Cerebellar nuclear complex (tissue), 1 donor: ENCODE measurements at regions not wholly inside any gene's neighbourhood (a gene's known extent, or its start where the extent isn't known, plus 50 kb on each side); places are given as distances from the start of the nearest gene placed in this dataset.
"Not testable (repeated sequence)": the region's sequence is repeated elsewhere in the genome, so short reads cannot be mapped to it uniquely, and the experiment has no call there.

Experiments used
- DNase-seq, 2 experiments: peaks; one replicate each; lab custom pipeline; 2025; lab: John Stamatoyannopoulos, UW

GRCh38 chr3:73228959-73229358 lies 167.5 kb downstream of the EBLN2 start:
- DNase-seq: no peak

DNA sequence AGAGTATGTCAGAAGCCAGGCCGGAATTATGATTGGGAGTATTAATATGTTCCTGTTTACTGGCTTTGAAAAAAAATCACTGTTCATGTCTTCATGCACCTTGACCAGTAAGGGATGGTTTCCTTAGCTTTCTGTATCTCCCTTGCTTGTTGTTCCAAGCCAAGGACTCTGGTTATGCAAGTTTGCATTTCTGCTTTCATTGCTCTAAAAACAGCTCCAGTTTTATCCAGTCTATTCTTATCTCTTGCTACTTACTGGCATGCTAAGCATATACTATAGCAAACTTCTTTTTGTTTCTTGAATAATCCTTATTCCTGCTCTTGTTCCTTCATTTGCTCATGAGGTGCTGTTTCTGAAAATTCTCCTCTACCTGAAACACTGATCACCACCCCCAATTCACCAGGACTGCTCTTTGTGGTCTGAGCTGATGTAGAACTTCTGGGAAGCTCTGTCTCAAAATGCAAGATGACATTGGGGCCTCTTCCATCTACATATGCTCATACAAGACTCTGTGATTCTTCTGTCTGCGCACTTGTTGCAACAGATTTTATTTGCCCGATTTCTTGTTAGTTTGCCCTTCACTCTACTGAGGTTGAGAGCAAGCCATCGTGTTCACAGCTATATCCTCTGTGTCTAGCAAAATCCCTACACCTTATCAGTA lies 173.0 kb downstream of the EBLN2 start:
- DNase-seq: no peak

DNA sequence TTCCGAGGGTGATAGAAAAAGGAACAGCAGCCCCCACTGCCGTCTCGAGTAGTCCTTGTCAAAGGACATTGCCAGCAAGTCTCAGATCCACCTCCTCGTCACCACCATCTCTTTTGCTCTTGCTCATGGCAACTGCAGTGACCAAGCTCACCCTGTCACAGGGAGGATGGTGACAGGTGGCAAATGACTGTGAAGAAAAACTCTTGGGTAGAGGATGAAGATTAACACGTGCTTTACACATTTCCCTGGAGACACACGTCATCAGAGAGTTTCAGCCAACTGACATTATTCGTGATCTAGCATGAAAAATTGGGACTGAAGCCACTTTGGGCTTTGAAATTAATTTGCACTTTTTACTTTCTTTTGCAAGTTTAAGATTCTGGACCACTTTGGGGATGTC lies 174.3 kb downstream of the EBLN2 start:
- no peak for DNase-seq

DNA sequence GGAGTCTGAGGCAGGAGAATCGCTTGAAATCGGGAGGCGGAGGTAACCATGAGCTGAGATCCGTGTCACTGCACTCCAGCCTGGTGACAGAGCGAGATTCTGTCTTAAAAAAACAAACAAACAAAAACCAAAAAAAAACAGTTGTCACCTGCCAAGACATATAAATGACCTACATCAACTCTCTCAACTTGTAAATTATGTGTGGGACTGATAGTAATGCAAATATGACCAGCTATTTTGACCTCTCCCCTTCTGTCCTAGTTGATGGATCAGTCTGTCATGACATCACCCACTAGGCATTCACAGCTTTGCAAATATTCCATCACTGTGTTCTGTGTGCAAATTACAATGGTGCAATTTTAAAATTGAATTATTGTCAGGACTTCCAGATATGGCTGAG lies 175.4 kb downstream of the EBLN2 start:
- DNase-seq: no peak

DNA sequence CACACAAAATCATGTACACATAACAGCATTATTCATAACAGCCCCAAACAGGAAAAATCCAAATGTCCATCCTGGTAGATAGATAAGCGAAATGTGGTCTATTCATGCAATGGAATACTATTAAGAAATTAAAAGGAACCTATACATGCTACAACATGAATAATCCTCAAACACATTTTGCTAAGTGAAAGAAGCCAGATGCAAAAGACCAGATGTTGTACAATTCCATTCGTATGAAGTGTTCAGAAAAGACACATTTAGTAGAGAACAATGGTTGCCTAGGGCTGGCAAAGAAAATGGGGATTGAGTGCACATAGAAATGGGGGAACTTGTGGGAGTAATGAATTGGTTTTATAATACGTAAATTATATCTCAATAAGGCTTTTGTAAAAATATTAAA lies 182.3 kb downstream of the EBLN2 start:
- no peak for DNase-seq

GRCh38 chr3:73245459-73245858 lies 184.0 kb downstream of the EBLN2 start:
- DNase-seq: no peak

GRCh38 chr3:73249047-73249446 lies 187.6 kb downstream of the EBLN2 start:
- DNase-seq: no peak

DNA sequence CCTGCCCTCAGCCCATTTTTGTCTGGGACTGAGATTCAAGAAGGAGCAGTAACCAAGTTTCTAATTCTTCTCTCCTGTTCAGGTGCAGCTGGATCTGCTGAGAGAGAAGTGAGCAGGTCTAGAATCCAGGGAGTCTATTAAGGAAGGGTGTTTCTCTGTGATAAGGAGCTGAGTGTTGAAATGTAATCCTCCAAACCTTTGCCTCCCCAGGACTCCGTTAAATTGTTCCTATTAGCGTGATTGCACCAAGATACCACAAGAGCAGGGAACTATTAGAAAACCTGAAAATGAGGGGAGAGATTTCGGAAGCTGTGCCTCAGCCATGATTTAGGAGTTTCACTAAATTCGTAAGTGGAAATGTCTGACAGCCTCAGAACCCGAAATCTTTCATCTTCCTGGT lies 192.6 kb downstream of the EBLN2 start:
- no peak for DNase-seq

GRCh38 chr3:73255609-73256029 lies 194.2 kb downstream of the EBLN2 start:
- DNase-seq: no peak

DNA sequence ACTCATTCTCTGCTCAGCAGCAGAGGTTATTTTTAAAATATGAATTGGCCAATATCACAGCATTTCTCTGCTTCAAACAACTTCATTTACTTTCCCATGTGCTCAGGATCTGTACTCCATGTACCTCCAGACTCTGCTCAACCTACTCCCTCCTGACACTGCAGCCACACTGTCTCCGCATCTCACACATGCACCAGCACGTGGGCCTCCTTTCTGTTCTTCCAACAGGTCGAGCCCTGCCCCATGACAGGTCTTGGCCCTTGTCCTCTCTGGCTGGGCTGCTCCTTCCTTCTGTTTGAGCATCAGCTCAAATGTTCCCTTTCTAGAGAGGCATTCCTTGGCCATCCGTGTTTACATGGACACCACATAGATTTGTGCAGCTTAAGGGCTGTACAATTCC lies 195.7 kb downstream of the EBLN2 start:
- no peak for DNase-seq

GRCh38 chr3:73258057-73258456 lies 196.6 kb downstream of the EBLN2 start:
- DNase-seq: no peak

- DNase-seq: no peak
Measured at GRCh38 chr3:73259291-73259690, 197.8 kb downstream of the EBLN2 start.

DNA sequence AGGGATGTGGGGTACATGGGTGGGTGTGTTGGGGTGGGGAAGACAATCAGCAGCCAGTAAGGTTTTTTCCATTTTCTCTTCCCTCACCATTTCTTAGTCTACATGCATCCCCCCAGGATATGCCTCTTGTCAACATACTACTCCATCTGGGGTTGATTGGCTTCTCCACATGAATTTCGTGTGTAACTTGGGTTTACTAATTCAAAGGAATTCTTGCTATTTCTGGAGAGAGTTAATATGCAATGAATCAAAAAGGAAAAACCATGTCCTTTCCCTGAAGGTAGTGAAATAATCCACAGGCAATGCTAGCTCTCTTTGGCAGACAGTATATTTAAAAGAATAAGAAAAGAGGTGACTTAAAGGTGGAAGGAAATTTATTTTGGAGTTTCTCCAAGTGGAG lies 198.4 kb downstream of the EBLN2 start:
- DNase-seq: no peak

GRCh38 chr3:73266558-73266957 lies 205.1 kb downstream of the EBLN2 start:
- not testable (repeated sequence) for DNase-seq

DNA sequence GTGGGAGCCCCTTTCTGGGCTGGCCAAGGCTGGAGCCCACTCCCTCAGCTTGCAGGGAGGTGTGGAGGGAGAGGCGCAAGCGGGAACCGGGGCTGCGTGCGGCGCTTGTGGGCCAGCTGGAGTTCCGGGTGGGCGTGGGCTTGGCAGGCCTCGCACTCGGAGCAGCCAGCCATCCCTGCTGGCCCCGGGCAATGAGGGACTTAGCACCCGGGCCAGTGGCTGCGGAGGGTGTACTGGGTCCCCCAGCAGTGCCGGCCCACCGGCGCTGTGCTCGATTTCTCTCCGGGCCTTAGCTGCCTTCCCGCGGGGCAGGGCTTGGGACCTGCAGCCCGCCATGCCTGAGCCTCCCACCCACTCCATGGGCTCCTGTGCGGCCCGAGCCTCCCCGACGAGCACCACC lies 207.7 kb downstream of the EBLN2 start:
- not testable (repeated sequence) for DNase-seq

GRCh38 chr3:73270839-73271483 lies 209.5 kb downstream of the EBLN2 start:
- peak; percentile 39 to 60 for DNase-seq

DNA sequence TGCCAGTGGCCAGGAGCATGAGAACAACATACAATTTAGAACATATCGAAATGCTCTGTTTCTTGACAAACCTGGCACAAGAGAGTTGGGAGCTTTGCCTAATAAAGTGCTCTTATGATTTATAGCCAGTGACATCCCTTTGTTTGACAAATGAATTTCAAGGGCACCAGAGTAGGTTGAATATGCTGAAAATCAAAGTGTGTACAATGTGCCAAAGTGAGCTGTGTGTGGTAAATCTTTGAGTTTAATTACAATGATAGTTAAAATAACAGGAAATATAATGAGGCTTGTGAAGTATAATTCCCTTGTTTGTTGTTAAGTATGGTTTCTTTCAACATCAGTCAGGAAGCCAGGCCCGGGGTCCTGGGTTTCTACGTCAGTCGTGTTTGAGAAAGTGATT lies 211.9 kb downstream of the EBLN2 start:
- DNase-seq: no peak

GRCh38 chr3:73280746-73281145 lies 219.3 kb downstream of the EBLN2 start:
- no peak for DNase-seq

- DNase-seq: no peak
Measured at GRCh38 chr3:73284472-73284871, 223.0 kb downstream of the EBLN2 start.

GRCh38 chr3:73291541-73291940 lies 230.1 kb downstream of the EBLN2 start:
- DNase-seq: no peak

DNA sequence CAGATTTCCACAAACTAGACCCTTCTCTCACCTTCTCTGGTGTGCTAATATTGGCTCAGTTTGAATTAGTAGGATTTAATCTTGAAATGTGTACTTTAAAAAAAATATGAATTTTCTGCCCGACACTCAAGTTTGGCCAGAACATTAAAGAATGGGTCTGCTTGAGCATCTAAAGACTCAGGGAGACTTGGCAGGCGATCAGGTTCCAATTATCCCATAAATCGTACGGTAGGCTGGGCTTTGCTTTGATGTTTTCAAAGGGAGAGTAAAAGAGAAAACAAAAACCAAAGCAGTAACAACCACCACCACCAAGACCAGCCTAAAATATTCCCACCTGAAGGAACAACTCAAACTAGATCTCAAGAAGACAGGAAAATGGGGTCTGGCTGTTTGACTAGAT lies 230.8 kb downstream of the EBLN2 start:
- no peak for DNase-seq

DNA sequence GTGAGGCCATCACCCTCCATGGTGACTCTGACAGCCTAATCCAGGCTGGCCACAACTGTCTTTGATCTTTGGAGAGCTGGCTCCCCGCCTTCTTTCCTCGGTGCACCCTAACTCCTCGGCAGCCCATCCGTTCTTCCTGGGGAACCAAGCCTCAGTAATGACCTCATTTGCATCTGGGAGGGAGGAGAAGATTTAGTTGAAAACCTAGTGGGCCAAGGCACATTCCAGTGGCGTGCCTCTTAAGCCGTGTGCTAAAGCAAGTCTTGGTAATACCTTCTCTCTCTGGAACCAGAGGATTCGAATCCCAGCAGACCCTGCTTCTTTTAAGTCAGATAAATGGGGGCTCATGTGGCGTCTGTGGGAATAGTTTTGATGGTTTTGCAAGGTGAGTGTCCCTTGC lies 233.1 kb downstream of the EBLN2 start:
- DNase-seq: no peak

DNA sequence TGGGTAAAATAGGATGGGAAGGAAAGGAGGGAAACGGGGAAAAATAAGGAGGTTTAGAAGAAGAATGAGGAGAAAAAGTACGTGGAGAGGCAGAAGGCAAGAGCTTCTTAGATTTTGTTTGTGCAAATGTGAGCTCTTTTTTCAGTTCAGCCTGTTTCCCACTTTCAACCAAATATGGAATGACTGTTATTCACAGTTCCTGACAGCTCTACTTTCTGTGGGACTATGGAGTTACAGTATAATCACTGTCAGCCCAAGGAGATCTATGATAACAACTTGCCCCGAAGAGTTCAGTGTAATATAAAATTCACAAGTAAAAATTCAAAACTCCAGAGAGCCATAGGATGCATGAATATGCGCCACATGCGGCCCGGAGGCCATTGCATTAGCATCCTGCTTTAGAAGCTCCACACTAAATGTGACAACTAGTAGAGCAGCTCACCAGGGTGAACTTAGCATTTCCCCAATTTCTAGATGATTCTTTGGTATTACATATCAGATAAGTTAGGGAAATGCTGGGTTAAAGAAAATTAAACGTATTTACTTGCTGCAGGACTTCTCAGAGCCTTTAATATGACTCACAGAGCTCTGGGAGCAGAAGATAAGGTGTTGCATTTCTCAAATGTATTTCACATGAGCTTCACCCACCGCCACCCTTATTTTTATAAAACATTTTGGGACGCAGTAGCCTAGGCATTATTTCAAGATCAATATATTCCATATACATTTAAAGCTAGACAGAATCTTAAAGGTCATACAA lies 234.6 kb downstream of the EBLN2 start:
- DNase-seq: no peak
